Transverse colon (tissue), 3 donors: ENCODE measurements at regions not wholly inside any gene's neighbourhood (a gene's known extent, or its start where the extent isn't known, plus 50 kb on each side); places are given as distances from the start of the nearest gene placed in this dataset.

Source experiments
- CTCF ChIP-seq, 5 experiments: fragments of 200-600 bp in 3 of 5; fragments of 450-650 bp in 2 of 5; sonication (generic) in 3 of 5; IDR thresholded peaks; 1 replicate in 2 of 5; 2 replicates in 3 of 5; pipeline ENCODE4 v1.5.1; 2016 to 2017; ENCODE audit warnings: antibody characterized with exemption in 5 of 5, inconsistent platforms in 3 of 5, mild to moderate bottlenecking in 2 of 5, moderate library complexity in 1 of 5
- POLR2A ChIP-seq: fragments of 450-650 bp; IDR thresholded peaks from one replicate; pipeline ENCODE4 v1.6.1; 2016; ENCODE audit warnings: antibody characterized with exemption, mild to moderate bottlenecking, moderate library complexity

- TF ChIP-seq CTCF (IDR thresholded peaks at IDR 0.05) (no peak), POLR2A (no peak)
Observed at GRCh38 chr2:83837823-83838222, 621.3 kb downstream of the SUCLG1 start.
